Panc1 (cell line): ENCODE measurements at regions not wholly inside any gene's neighbourhood (a gene's known extent, or its start where the extent isn't known, plus 50 kb on each side); places are given as distances from the start of the nearest gene placed in this dataset.

Experiments used
- ATAC-seq: fragments of 200-7000 bp; cut with Tn5 transposase; 2 replicates; pipeline ENCODE4 v1.9.1; 2020; ENCODE audit warnings: mild to moderate bottlenecking, moderate library complexity
- BruUV-seq: library from RNA; stranded (reverse); fragments of 400-500 nt; replicated peaks from 2 replicates; lab custom pipeline; 2021; lab: Mats Ljungman, UMichigan
- CTCF ChIA-PET: fragments of 300-600 bp; sonication (Branson Sonifier 250); formaldehyde crosslinking; loops from one replicate; lab custom pipeline; 2022; ENCODE audit warnings: antibody characterized with exemption; lab: Charles Lee
- POLR2A ChIA-PET: fragments of 300-600 bp; sonication (Branson Sonifier 250); formaldehyde crosslinking; loops from one replicate; lab custom pipeline; 2022; ENCODE audit warnings: antibody characterized with exemption; lab: Charles Lee
- DNase-seq: peaks from one replicate; pipeline ENCODE4 v3.0.0-alpha.2; 2010; ENCODE audit warnings: low read depth, low spot score
- H3K27ac ChIP-seq: 2 replicates; pipeline ENCODE4 v1.5.1; 2011; ENCODE audit warnings: mild to moderate bottlenecking, low read length, inconsistent platforms
- H3K27me3 ChIP-seq: fragments of 200-500 bp; sonication (Bioruptor generic); 2 replicates; pipeline ENCODE4 v1.6.0; 2014; ENCODE audit warnings: low read length, inconsistent platforms; ENCODE audit not compliant: control insufficient read depth, insufficient read depth
- H3K36me3 ChIP-seq: fragments of 200-500 bp; sonication (Bioruptor generic); 2 replicates; pipeline ENCODE4 v1.5.1; 2014; ENCODE audit warnings: inconsistent platforms, mild to moderate bottlenecking, low read length, moderate library complexity; ENCODE audit not compliant: control insufficient read depth, insufficient read depth
- H3K4me1 ChIP-seq: 2 replicates; pipeline ENCODE4 v1.5.1; 2011; ENCODE audit warnings: inconsistent platforms, mild to moderate bottlenecking, low read length, moderate library complexity; ENCODE audit not compliant: control insufficient read depth, insufficient read depth
- H3K4me3 ChIP-seq, 2 experiments: 2 replicates each; pipeline ENCODE4 v1.5.1; 2011 to 2012; ENCODE audit warnings: low read depth in 2 of 2, low read length in 2 of 2, mild to moderate bottlenecking in 2 of 2, inconsistent platforms in 1 of 2, moderate library complexity in 1 of 2
- H3K9me3 ChIP-seq: fragments of 200-500 bp; sonication (Bioruptor generic); 2 replicates; pipeline ENCODE4 v1.5.1; 2014; ENCODE audit warnings: low read depth, mild to moderate bottlenecking, inconsistent platforms, low read length, moderate library complexity; ENCODE audit not compliant: control insufficient read depth, insufficient read depth
- CTCF ChIP-seq: fragments of 450-650 bp; IDR thresholded peaks from 2 replicates; pipeline ENCODE4 v1.5.1; 2017; ENCODE audit warnings: mild to moderate bottlenecking
- POLR2AphosphoS5 ChIP-seq: IDR thresholded peaks from 2 replicates; pipeline ENCODE4 v1.6.1; 2012; ENCODE audit warnings: mild to moderate bottlenecking, low read depth, low read length, moderate library complexity
- REST ChIP-seq, 2 experiments: IDR thresholded peaks; 2 replicates each; pipeline ENCODE4 v1.6.1; 2011 to 2012; ENCODE audit warnings: low read depth in 2 of 2, control low read depth in 1 of 2, low read length in 1 of 2, mild to moderate bottlenecking in 1 of 2, moderate library complexity in 1 of 2; ENCODE audit not compliant: insufficient read depth in 1 of 2
- SIN3A ChIP-seq: IDR thresholded peaks from 2 replicates; pipeline ENCODE4 v1.6.1; 2012; ENCODE audit warnings: low read depth, mild to moderate bottlenecking, low read length, moderate library complexity, borderline replicate concordance; ENCODE audit not compliant: insufficient read depth
- in situ Hi-C: cut with HindIII; loops from 2 replicates; pipeline ENCODE4 v1.10.0; 2016; ENCODE audit warnings: low sequenced_read_pairs, low pct_unique_long_range_greater_than_20kb
- intact Hi-C: fragments of 100-400 bp; cut with micrococcal nuclease; formaldehyde crosslinking; loops from one replicate; pipeline ENCODE4 v1.10.0; 2022; ENCODE audit not compliant: unreplicated experiment

- ChIA-PET CTCF (interaction anchor here (1.0 kb wide), 1 partner anchor 594 kb away, joined by 4 read pairs; no protein-coding TSS in a partner anchor), POLR2A (no interaction called here)
- ATAC-seq (no peak), DNase-seq (no peak)
- no peak overlapping the region for H3K27ac ChIP-seq
- TF ChIP-seq SIN3A (no peak), REST (IDR thresholded peaks at IDR 0.05; ENCODE audit: insufficient read depth in 1 of 2, low read depth in 2 of 2, low read length in 1 of 2) (no peak)
- in situ Hi-C loops = no loop called here
- H3K9me3 ChIP-seq = no peaks in the 10 kb centered on the region
- peaks cover 14% of the 10 kb centered on the region for H3K4me1 ChIP-seq
- no peaks in the 10 kb centered on the region for H3K36me3 ChIP-seq
- intact Hi-C loops = no loop called here
- H3K27me3 ChIP-seq = peaks cover 32% of the 10 kb centered on the region
- BruUV-seq = no TSS peak
- 0 out of 4 replicates have a peak overlapping the region, but pooled peaks of 1 of the 2 experiments have one; percentile 12 for H3K4me3 ChIP-seq
Measured at GRCh38 chr7:25854059-25854458, 297.9 kb upstream of the NFE2L3 start.

GRCh38 chr7:25854608-25855497 lies 297.1 kb upstream of the NFE2L3 start:
- CTCF ChIA-PET = interaction anchor here (1.0 kb wide), 1 partner anchor 595 kb away, joined by 4 read pairs; no protein-coding TSS in a partner anchor
- intact Hi-C loops = loop anchor here (5.0 kb wide), 1 partner anchor 598 kb away; no protein-coding TSS in a partner anchor
- H3K4me3 ChIP-seq = no peak overlapping the region

More at GRCh38 chr7:25854608-25855497, 297.1 kb upstream of the NFE2L3 start:
- Histone ChIP-seq H3K36me3 (no peaks in the 10 kb centered on the region), H3K4me1 (peaks cover 14% of the 10 kb centered on the region), H3K9me3 (no peaks in the 10 kb centered on the region), H3K27me3 (peaks cover 32% of the 10 kb centered on the region), H3K27ac (no peak overlapping the region)
- no TSS peak for BruUV-seq
- no peak for DNase-seq
- POLR2A ChIA-PET = no interaction called here
- peak; percentile 52; the same call in 1 of the 2 replicates for ATAC-seq
- in situ Hi-C loops = no loop called here
- TF ChIP-seq POLR2AphosphoS5 (no peak), CTCF (peak; percentile 93)
